ENCODE measurements at regions not wholly inside any gene's neighbourhood (a gene's known extent, or its start where the extent isn't known, plus 50 kb on each side); places are given as distances from the start of the nearest gene placed in this dataset.

- TF ChIP-seq ZFP3 (CRISPR knock-in tag; IDR thresholded peaks at IDR 0.05): no peak
- no peak for TF ChIP-seq RARB (CRISPR knock-in tag; IDR thresholded peaks at IDR 0.05)
- TF ChIP-seq ZFP30 (CRISPR knock-in tag; IDR thresholded peaks at IDR 0.05): no peak
- TF ChIP-seq POU6F1 (CRISPR knock-in tag; IDR thresholded peaks at IDR 0.05; ENCODE audit: borderline replicate concordance, low read depth): no peak
Measured at GRCh38 chr4:32251126-32251525, 1531.0 kb downstream of the PCDH7 start.

Data from SK-N-SH treated with all-trans-retinoic acid at 6 μM for 48 hours (cell line).